Breast epithelium (tissue), 4 donors: ENCODE measurements at regions not wholly inside any gene's neighbourhood (a gene's known extent, or its start where the extent isn't known, plus 50 kb on each side); places are given as distances from the start of the nearest gene placed in this dataset.

Experiments used
- DNase-seq, 2 donors: peaks; one replicate each; pipeline ENCODE4 v3.0.0-alpha.2; 2019; ENCODE audit warnings: low spot score in 2 of 2
- H3K27ac ChIP-seq, 2 donors: fragments of 200-600 bp; sonication (generic) in 1 of 2; one replicate each; pipeline ENCODE4 v1.5.1; 2016 to 2019; ENCODE audit warnings: mild to moderate bottlenecking in 1 of 2
- H3K27me3 ChIP-seq, 2 donors: fragments of 200-600 bp; sonication (generic) in 1 of 2; one replicate each; pipeline versions ENCODE4 v1.5.1 to v1.6.0; 2017 to 2019; ENCODE audit warnings: control low read depth in 1 of 2, mild to moderate bottlenecking in 1 of 2
- H3K36me3 ChIP-seq: fragments of 200-600 bp; one replicate; pipeline ENCODE4 v1.5.1; 2019
- H3K4me1 ChIP-seq, 2 donors: fragments of 200-600 bp; sonication (generic); one replicate each; pipeline ENCODE4 v1.5.1; 2016 to 2019; ENCODE audit warnings: control low read depth in 1 of 2
- H3K4me3 ChIP-seq, 3 donors: fragments of 200-600 bp; sonication (generic); 1 replicate in 2 of 3; 2 replicates in 1 of 3; pipeline ENCODE4 v1.5.1; 2016 to 2019; ENCODE audit warnings: mild to moderate bottlenecking in 3 of 3, moderate library complexity in 2 of 3
- H3K9me3 ChIP-seq, 2 donors: fragments of 200-600 bp; sonication (generic) in 1 of 2; one replicate each; pipeline ENCODE4 v1.5.1; 2016 to 2019; ENCODE audit warnings: control low read depth in 1 of 2
- CTCF ChIP-seq, 3 donors: fragments of 450-650 bp; IDR thresholded peaks; one replicate each; pipeline ENCODE4 v1.5.1; 2016 to 2017; ENCODE audit warnings: antibody characterized with exemption in 3 of 3, mild to moderate bottlenecking in 3 of 3, moderate library complexity in 3 of 3
- POLR2A ChIP-seq: fragments of 450-650 bp; IDR thresholded peaks from one replicate; pipeline ENCODE4 v1.6.1; 2016; ENCODE audit warnings: antibody characterized with exemption, mild to moderate bottlenecking, moderate library complexity
- POLR2AphosphoS5 ChIP-seq, 3 donors: sonication (generic); formaldehyde crosslinking; IDR thresholded peaks; one replicate each; pipeline ENCODE4 v1.6.1; 2017; ENCODE audit warnings: antibody characterized with exemption in 3 of 3
- intact Hi-C: fragments of 100-400 bp; cut with DNase I; formaldehyde crosslinking; loops from one replicate; pipeline ENCODE4 v1.15.1; 2023; ENCODE audit warnings: low total_unique reads

- intact Hi-C loops, result no loop called here
- H3K27me3 ChIP-seq, result no peaks in the 10 kb centered on the region
- no peak for DNase-seq
- H3K4me3 ChIP-seq, result no peak overlapping the region
- no peak overlapping the region for H3K27ac ChIP-seq
- TF ChIP-seq CTCF (IDR thresholded peaks at IDR 0.05) (no peak), POLR2A (no peak), POLR2AphosphoS5 (IDR thresholded peaks at IDR 0.05) (no peak)
- no peaks in the 10 kb centered on the region for H3K9me3 ChIP-seq
- no peaks in the 10 kb centered on the region for H3K36me3 ChIP-seq
- H3K4me1 ChIP-seq, result no peaks in the 10 kb centered on the region
These were observed 609.1 kb upstream of the SYT4 start for GRCh38 chr18:43886341-43886740.

GRCh38 chr18:43887491-43887890 is 610.2 kb upstream of the SYT4 start:
- Histone ChIP-seq H3K4me1 (no peaks in the 10 kb centered on the region), H3K9me3 (no peaks in the 10 kb centered on the region), H3K27ac (no peak overlapping the region), H3K27me3 (no peaks in the 10 kb centered on the region), H3K4me3 (no peak overlapping the region), H3K36me3 (no peaks in the 10 kb centered on the region)
- intact Hi-C loops, result no loop called here
- TF ChIP-seq POLR2AphosphoS5 (IDR thresholded peaks at IDR 0.05) (no peak), CTCF (IDR thresholded peaks at IDR 0.05) (no peak), POLR2A (no peak)
- DNase-seq, result no peak

- Histone ChIP-seq H3K27ac (no peak overlapping the region), H3K4me1 (no peaks in the 10 kb centered on the region), H3K36me3 (no peaks in the 10 kb centered on the region), H3K4me3 (no peak overlapping the region), H3K27me3 (no peaks in the 10 kb centered on the region), H3K9me3 (no peaks in the 10 kb centered on the region)
- DNase-seq, result no peak
- TF ChIP-seq POLR2AphosphoS5 (IDR thresholded peaks at IDR 0.05) (no peak), CTCF (IDR thresholded peaks at IDR 0.05) (no peak), POLR2A (no peak)
- intact Hi-C loops, result no loop called here
These were observed 611.3 kb upstream of the SYT4 start for GRCh38 chr18:43888598-43888997.

GRCh38 chr18:43893001-43893637 is 615.8 kb upstream of the SYT4 start:
- Histone ChIP-seq H3K4me1 (no peaks in the 10 kb centered on the region), H3K27ac (peak overlapping the region in 1 of 2 donors; percentile 46), H3K27me3 (no peaks in the 10 kb centered on the region), H3K4me3 (no peak overlapping the region), H3K9me3 (no peaks in the 10 kb centered on the region), H3K36me3 (no peaks in the 10 kb centered on the region)
- intact Hi-C loops, result no loop called here
- DNase-seq, result no peak
- no peak for TF ChIP-seq POLR2A
- TF ChIP-seq CTCF (IDR thresholded peaks at IDR 0.05), result no peak
- no peak for TF ChIP-seq POLR2AphosphoS5 (IDR thresholded peaks at IDR 0.05)

GRCh38 chr18:43904209-43904837 is 627.0 kb upstream of the SYT4 start:
- Histone ChIP-seq H3K9me3 (no peaks in the 10 kb centered on the region), H3K4me1 (no peaks in the 10 kb centered on the region), H3K36me3 (no peaks in the 10 kb centered on the region), H3K27ac (no peak overlapping the region), H3K4me3 (no peak overlapping the region), H3K27me3 (no peaks in the 10 kb centered on the region)
- DNase-seq, result no peak
- TF ChIP-seq POLR2AphosphoS5 (IDR thresholded peaks at IDR 0.05) (no peak), CTCF (IDR thresholded peaks at IDR 0.05) (no peak), POLR2A (no peak)
- intact Hi-C loops, result no loop called here
